ENCODE measurements at regions not wholly inside any gene's neighbourhood (a gene's known extent, or its start where the extent isn't known, plus 50 kb on each side); places are given as distances from the start of the nearest gene placed in this dataset.

- WGBS, 2 donors: 65 to 78% methylated on average over 4 of the region's 4 CpGs
Measured at GRCh38 chr15:58311556-58311955, 120.2 kb upstream of the LIPC start.

GRCh38 chr15:58312031-58312430 is 119.8 kb upstream of the LIPC start:
- TF ChIP-seq CTCF (IDR thresholded peaks at IDR 0.05): no peak
- no peak for TF ChIP-seq POLR2A (IDR thresholded peaks at IDR 0.05)
- WGBS, 2 donors: 56 to 59% methylated on average over 5 of the region's 5 CpGs
- H3K4me3 ChIP-seq (ENCODE audit: low read depth, poor library complexity, severe bottlenecking): no peak overlapping the region
- intact Hi-C loops (cut with DNase I; ENCODE audit: low total_unique reads): no loop called here
- DNase-seq (ENCODE audit: low spot score in 2 of 2): no peak

More at GRCh38 chr15:58311556-58311955, 120.2 kb upstream of the LIPC start:
- no peak for TF ChIP-seq POLR2A (IDR thresholded peaks at IDR 0.05)
- no peak for TF ChIP-seq CTCF (IDR thresholded peaks at IDR 0.05)
- DNase-seq (ENCODE audit: low spot score in 2 of 2): no peak
- intact Hi-C loops (cut with DNase I; ENCODE audit: low total_unique reads): no loop called here
- no peak overlapping the region for H3K4me3 ChIP-seq (ENCODE audit: low read depth, poor library complexity, severe bottlenecking)

GRCh38 chr15:58313304-58313703 is 118.5 kb upstream of the LIPC start:
- 84 to 94% methylated on average over 5 of the region's 5 CpGs for WGBS, 2 donors
- no peak for TF ChIP-seq POLR2A (IDR thresholded peaks at IDR 0.05)
- no peak for TF ChIP-seq CTCF (IDR thresholded peaks at IDR 0.05)

GRCh38 chr15:58313810-58314592 is 117.8 kb upstream of the LIPC start:
- DNase-seq (ENCODE audit: low spot score in 2 of 2): no peak
- no peak overlapping the region for H3K4me3 ChIP-seq (ENCODE audit: low read depth, poor library complexity, severe bottlenecking)
- TF ChIP-seq CTCF (IDR thresholded peaks at IDR 0.05) (no peak), POLR2A (IDR thresholded peaks at IDR 0.05) (no peak)
- 64 to 65% methylated on average over 6 of the region's 6 CpGs for WGBS, 2 donors
- intact Hi-C loops (cut with DNase I; ENCODE audit: low total_unique reads): no loop called here

More at GRCh38 chr15:58313304-58313703, 118.5 kb upstream of the LIPC start:
- intact Hi-C loops (cut with DNase I; ENCODE audit: low total_unique reads): no loop called here
- no peak for DNase-seq (ENCODE audit: low spot score in 2 of 2)
- no peak overlapping the region for H3K4me3 ChIP-seq (ENCODE audit: low read depth, poor library complexity, severe bottlenecking)

- DNase-seq (ENCODE audit: low spot score in 2 of 2): no peak
- WGBS, 2 donors: 54 to 63% methylated on average over 4 of the region's 4 CpGs
- intact Hi-C loops (cut with DNase I; ENCODE audit: low total_unique reads): no loop called here
- H3K4me3 ChIP-seq (ENCODE audit: low read depth, poor library complexity, severe bottlenecking): no peak overlapping the region
- TF ChIP-seq POLR2A (IDR thresholded peaks at IDR 0.05) (no peak), CTCF (IDR thresholded peaks at IDR 0.05) (no peak)
Measured at GRCh38 chr15:58314593-58315216, 117.1 kb upstream of the LIPC start.
